ENCODE measurements at regions not wholly inside any gene's neighbourhood (a gene's known extent, or its start where the extent isn't known, plus 50 kb on each side); places are given as distances from the start of the nearest gene placed in this dataset.

DNA sequence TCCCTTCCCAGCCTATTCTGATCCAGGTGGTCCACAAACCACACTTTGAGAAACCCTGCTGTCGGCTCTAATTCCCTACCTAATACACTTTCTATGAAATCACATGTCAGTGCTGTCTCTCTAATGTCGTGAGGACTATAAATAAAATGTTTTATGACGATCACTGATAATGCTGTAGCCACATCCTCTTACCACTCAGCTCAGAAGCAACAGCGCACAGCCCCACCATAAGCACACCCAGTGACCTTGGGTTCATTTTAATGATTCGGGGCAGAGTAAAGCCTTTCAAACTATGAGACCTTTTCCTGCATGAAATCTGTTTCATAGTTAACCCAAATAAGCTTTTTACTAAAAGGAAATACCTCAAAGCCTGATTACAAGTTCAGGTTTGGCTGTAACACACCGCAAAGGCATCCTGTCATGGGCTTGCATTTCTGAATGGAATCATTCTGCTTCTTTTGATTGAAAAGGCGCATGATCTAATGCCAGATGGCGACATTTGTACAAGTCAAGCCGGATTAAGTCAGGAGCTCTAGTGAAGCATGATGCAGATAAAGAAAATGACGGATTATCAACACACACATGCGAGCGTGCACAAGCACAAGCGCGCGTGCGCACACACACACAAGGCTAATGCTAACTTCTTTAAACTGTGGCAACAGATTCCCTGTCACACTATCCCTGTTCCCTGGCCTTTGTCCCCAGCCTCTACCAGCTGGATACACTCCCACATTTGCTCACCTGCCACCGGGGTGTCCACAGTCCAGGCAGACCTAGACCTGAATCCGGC lies 180.5 kb upstream of the PDE1C start (continued):
- TF ChIP-seq, protein P1, sequence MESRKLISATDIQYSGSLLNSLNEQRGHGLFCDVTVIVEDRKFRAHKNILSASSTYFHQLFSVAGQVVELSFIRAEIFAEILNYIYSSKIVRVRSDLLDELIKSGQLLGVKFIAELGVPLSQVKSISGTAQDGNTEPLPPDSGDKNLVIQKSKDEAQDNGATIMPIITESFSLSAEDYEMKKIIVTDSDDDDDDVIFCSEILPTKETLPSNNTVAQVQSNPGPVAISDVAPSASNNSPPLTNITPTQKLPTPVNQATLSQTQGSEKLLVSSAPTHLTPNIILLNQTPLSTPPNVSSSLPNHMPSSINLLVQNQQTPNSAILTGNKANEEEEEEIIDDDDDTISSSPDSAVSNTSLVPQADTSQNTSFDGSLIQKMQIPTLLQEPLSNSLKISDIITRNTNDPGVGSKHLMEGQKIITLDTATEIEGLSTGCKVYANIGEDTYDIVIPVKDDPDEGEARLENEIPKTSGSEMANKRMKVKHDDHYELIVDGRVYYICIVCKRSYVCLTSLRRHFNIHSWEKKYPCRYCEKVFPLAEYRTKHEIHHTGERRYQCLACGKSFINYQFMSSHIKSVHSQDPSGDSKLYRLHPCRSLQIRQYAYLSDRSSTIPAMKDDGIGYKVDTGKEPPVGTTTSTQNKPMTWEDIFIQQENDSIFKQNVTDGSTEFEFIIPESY (IDR thresholded peaks at IDR 0.05; ENCODE audit: borderline replicate concordance, low read depth), result no peak
- no peak for TF ChIP-seq SMC3 (IDR thresholded peaks at IDR 0.05; ENCODE audit: low read depth, low read length)
- no peak for TF ChIP-seq ELF1 (IDR thresholded peaks at IDR 0.05)

DNA sequence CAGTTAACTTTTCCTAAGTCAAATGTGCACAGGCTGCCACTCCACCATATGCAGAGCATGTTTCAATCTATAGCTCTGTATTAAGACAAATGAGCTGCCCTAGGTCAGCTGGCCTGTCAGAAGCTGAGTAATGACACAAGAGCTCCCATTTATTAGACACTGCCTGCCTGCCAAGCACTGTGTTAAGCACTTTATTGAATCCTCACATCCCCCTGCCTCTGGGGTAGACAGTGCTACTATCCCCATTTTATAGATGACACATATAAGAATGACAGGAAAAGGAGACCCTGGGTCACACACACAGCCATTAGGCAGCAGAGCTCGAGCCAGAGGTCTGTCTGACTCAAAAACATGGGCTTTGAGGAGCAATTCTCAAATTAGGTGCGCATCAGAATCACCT lies 179.8 kb upstream of the PDE1C start:
- no peaks in the 10 kb centered on the region for H3K79me2 ChIP-seq (ENCODE audit: insufficient read depth)
- no peak overlapping the region for H3K27ac ChIP-seq (ENCODE audit: low read depth in 2 of 2, low read length in 1 of 2)
- no peak for DNase-seq
- H3K9me2 ChIP-seq, result no peaks in the 10 kb centered on the region
- no peak overlapping the region for H3K9ac ChIP-seq
- ChIA-PET POLR2A (no interaction called here), CTCF (interaction anchor here (1.2 kb wide), 1 partner anchor 40 kb away, joined by 4 read pairs; no protein-coding TSS in a partner anchor)
- H2AFZ ChIP-seq (ENCODE audit: low read depth), result no peak overlapping the region
- no peaks in the 10 kb centered on the region for H3K36me3 ChIP-seq (replicated peaks in 1 of 2; ENCODE audit: control insufficient read depth in 1 of 2, insufficient read depth in 2 of 2, low read length in 1 of 2)
- no peak overlapping the region for H3K4me2 ChIP-seq
- no peaks in the 10 kb centered on the region for H3F3A ChIP-seq (replicated peaks; ENCODE audit: insufficient read depth)
- H4K20me1 ChIP-seq (ENCODE audit: insufficient read depth), result no peaks in the 10 kb centered on the region
- TF ChIP-seq RAD21 (IDR thresholded peaks at IDR 0.05; ENCODE audit: low read length) (no peak), FOXJ3 (CRISPR knock-in tag; IDR thresholded peaks at IDR 0.05) (no peak), RCOR1 (IDR thresholded peaks at IDR 0.05; ENCODE audit: low read length) (no peak), CHD2 (IDR thresholded peaks at IDR 0.05; ENCODE audit: low read length, partially characterized antibody) (no peak), YY1 (IDR thresholded peaks at IDR 0.05; ENCODE audit: low read depth) (no peak), RFX5 (IDR thresholded peaks at IDR 0.05; ENCODE audit: low read length) (no peak), TEAD4 (IDR thresholded peaks at IDR 0.05; ENCODE audit: borderline replicate concordance, insufficient read depth) (no peak), SMC3 (IDR thresholded peaks at IDR 0.05; ENCODE audit: low read depth, low read length) (no peak), TCF12 (IDR thresholded peaks at IDR 0.05) (no peak), POLR2AphosphoS5 (IDR thresholded peaks at IDR 0.05; ENCODE audit: low read depth, low read length) (no peak), FOSL2 (IDR thresholded peaks at IDR 0.05; ENCODE audit: borderline replicate concordance, low read depth) (no peak), IRF3 (IDR thresholded peaks at IDR 0.05; ENCODE audit: low read depth, low read length) (no peak)
- TF ChIP-seq, protein P2, sequence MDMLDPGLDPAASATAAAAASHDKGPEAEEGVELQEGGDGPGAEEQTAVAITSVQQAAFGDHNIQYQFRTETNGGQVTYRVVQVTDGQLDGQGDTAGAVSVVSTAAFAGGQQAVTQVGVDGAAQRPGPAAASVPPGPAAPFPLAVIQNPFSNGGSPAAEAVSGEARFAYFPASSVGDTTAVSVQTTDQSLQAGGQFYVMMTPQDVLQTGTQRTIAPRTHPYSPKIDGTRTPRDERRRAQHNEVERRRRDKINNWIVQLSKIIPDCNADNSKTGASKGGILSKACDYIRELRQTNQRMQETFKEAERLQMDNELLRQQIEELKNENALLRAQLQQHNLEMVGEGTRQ (IDR thresholded peaks at IDR 0.05; ENCODE audit: borderline replicate concordance, low read depth, low read length), result no peak
- TF ChIP-seq, protein P1 (IDR thresholded peaks at IDR 0.05; ENCODE audit: borderline replicate concordance, low read depth), result no peak
- H3K27me3 ChIP-seq (ENCODE audit: insufficient read depth), result peaks cover 10% of the 10 kb centered on the region
- no peaks in the 10 kb centered on the region for H3K9me3 ChIP-seq
- WGBS (ENCODE audit: low lambda C conversion rate), result 4% methylated on average over 2 of the region's 2 CpGs
- no peak overlapping the region for H3K4me3 ChIP-seq (ENCODE audit: low read depth in 2 of 2, low read length in 1 of 2)
- H3K4me1 ChIP-seq (ENCODE audit: control insufficient read depth in 1 of 2, insufficient read depth in 2 of 2, low read depth in 1 of 2, low read length in 1 of 2), result no peaks in the 10 kb centered on the region

Data from SK-N-SH (cell line).